ENCODE measurements at regions not wholly inside any gene's neighbourhood (a gene's known extent, or its start where the extent isn't known, plus 50 kb on each side); places are given as distances from the start of the nearest gene placed in this dataset.

GRCh38 chr7:46494441-46494840 is 573.4 kb upstream of the IGFBP3 start:
- no peak for DNase-seq (ENCODE audit: low read depth)

GRCh38 chr7:46494028-46494427 is 573.0 kb upstream of the IGFBP3 start:
- peak; percentile 90 for DNase-seq (ENCODE audit: low read depth)

DNA sequence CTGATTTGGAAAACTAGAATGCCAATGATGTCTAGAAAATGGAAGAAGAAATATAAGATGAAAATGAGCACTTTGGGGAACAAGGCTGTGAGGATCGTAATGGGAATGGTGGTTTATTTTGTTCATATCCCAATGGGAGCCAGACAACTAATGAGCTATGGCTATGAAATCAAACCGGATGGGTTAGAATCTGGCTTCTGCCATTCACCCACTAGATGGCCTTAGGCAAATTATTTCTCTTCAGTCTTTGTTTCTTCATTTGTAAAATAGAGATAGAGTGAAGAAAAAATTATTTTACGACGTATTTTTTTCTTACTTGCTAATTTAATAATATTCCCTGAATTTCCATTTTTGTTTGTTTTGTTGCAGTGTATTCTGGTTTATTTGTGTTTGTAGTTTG is 572.1 kb upstream of the IGFBP3 start:
- DNase-seq (ENCODE audit: low read depth) = no peak

- DNase-seq (ENCODE audit: low read depth) = peak; percentile 14
Observed at GRCh38 chr7:46492466-46492865, 571.4 kb upstream of the IGFBP3 start.

- peak; percentile 77 for DNase-seq (ENCODE audit: low read depth)
Observed at GRCh38 chr7:46490406-46490805, 569.3 kb upstream of the IGFBP3 start.

GRCh38 chr7:46489106-46489505 is 568.0 kb upstream of the IGFBP3 start:
- DNase-seq (ENCODE audit: low read depth) = no peak

DNA sequence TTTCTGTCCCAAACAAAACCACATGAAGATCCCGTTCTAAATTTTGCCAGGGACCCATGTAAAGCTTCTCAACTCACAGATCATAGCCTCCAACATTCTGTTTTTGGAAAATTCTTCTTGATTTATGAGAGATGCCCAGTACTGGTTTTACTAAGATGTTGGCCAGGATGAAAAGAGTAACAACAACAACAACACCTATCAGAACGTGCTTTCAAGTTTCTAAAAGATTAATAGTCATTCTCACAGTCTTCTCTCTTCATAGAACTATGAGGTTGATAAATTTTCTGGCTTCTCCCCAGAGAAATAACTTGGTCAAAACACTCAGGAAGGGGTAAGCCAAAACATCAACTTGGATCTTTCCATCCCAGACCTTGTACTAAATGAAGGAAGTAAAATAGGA is 567.5 kb upstream of the IGFBP3 start:
- DNase-seq (ENCODE audit: low read depth) = no peak

DNA sequence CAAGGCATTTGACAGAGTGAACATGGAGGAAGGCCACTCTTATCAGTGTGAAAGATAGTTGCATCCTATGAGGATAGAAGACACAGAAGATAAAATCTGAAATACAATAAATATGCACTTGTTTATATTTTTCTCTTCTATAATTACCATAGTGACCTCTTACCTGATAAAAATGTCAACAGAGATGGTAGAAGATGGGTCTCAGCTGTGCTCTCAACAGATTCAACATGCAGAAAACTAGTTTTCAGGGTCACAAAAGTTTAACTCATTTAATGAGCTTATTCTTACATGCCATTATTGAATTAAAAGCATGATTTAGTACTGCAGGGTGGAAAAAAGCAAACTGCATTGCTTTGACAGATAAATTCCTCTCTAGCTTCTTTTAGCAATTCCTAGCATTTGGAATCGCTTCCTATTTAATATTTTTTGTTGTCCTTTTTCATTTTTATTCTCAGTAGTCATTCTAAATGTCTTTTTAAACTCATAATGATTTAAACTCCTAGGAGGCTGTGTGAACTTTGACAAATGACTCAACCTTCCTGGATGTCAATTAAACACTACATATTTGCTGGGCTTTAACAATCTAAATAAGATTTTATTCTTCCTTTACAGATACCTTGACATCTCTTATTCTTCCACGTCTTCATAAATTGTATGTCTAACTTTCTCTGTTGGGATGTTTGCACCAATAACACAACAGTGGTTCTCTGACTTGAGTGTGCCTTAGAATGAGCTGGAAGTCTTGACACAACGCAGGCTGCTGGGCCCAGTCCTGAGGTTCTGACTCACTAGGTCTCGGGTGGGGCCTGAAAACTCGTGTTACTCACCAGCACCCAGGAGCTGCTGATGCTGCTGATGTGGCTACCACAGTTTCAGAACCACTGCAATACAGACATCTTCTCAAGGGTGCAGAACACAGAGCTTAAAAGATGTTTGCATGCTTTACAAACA is 565.5 kb upstream of the IGFBP3 start:
- peak; percentile 90 for DNase-seq (ENCODE audit: low read depth)

DNA sequence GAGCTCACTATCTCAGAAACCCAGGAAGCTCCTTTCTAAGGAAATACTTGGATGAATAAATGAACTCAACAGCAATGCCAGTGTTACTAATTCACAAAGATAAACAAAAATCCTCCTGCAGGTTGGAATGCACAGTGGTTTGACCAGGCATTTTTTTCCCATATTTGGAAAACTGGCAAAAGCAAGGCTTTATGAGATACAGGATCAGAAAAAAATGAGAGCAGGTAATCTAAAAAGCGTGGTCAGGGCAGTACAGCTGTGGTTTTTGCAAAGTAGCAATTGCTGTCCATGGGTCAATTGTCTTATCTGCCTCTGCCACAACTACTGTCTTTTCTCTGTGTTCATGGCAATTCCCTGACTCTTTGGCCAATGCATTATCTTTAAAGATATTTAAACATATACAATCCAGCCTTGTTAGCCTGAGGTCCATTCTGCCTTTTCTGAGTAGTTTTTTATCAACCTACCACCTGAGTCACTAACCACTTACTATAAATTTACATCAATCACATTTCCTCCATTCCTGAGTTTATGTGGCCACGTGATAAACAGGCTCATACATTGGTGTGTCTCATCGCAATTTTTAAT is 564.5 kb upstream of the IGFBP3 start:
- peak; percentile 94 for DNase-seq (ENCODE audit: low read depth)

DNA sequence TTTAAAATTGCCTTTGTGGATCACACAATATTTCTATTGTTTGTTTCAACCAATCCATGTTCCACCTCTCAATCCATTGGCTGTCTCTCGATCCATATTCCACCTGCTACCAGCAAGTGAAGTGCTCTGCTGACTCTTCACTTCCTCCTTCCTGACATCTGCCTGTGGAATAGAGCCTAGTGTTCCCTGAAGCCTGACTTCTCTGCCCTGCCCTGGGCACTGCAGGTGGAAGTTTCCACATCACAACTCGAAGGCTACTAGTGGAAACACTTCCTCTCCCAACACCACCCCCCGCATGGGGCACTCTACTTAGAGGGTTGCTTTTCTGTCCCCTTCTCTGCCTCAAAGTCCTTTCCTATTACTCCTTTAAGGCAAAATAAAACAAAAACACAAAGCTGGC is 563.8 kb upstream of the IGFBP3 start:
- peak; percentile 41 for DNase-seq (ENCODE audit: low read depth)

GRCh38 chr7:46480619-46481018 is 559.5 kb upstream of the IGFBP3 start:
- DNase-seq (ENCODE audit: low read depth) = no peak

GRCh38 chr7:46479680-46480079 is 558.6 kb upstream of the IGFBP3 start:
- no peak for DNase-seq (ENCODE audit: low read depth)

DNA sequence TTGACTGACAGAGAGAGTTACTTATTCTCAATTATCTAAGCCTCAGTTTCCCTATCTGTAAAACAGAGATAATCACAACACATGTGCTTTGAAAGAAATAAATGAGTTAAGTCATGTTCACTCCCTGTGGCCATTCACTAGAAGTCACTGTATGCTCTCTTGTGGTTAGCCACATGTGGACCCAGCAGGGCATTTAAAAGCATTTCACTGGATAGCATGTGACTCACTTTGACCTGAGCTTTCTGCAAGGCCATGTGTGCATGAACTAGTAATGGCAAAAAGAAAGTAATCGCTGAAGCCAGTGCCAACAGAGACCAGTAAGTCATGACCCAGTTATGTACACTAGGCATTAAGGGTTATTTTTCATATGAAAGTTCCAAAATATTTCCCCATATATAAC is 557.0 kb upstream of the IGFBP3 start:
- peak; percentile 97 for DNase-seq (ENCODE audit: low read depth)

DNA sequence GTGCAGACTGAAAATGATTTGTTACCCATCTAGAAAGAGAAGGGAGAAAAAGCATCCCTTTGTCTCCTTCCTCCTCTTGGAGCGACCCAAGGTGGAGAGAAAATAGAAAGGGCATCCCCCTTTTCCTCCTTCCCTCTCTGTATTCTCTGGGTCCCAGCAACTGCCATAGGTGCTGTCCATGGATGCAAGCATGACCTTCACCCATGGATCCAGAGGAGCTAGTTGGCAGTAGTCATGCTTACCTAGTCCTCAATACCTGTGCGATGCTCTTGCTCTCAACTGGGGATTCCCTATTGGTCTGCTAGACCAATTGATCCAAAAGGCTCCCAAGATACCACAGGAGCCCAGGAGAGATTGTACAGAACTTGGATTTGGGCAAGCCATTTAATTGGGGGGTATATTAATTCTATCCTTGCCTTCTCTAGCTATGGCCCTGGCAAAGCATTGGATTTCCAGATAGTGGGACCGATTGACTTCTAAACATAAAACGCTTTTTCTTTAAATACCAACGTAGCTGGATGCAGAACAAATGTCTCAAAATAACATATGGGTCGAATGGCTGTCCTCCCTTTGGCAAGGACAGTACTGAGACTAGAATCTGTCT is 547.8 kb upstream of the IGFBP3 start:
- no peak for DNase-seq (ENCODE audit: low read depth)

- no peak for DNase-seq (ENCODE audit: low read depth)
Observed at GRCh38 chr7:46463170-46463569, 542.1 kb upstream of the IGFBP3 start.

- DNase-seq (ENCODE audit: low read depth) = no peak
Observed at GRCh38 chr7:46461334-46461777, 540.3 kb upstream of the IGFBP3 start.

GRCh38 chr7:46459942-46460341 is 538.9 kb upstream of the IGFBP3 start:
- DNase-seq (ENCODE audit: low read depth) = no peak

DNA sequence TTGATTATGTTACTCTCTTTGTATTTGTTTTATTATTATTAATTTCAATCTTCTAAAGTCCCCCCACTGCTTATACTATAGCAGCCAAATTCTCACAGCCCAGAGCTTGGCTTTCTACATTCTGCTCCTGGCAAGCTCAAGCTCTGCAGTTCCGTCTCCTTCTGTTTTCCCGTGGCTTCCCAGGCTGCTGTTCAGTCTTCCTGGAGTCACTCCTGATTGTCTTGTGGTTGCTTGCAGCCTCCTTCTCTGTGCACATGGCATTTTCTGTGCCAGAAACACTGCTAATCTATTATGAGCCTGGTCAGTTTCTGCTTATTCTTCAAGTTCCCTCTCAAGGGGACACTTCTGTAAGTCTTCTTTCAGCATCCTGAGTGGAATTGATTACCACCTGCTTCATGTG is 533.7 kb upstream of the IGFBP3 start:
- DNase-seq (ENCODE audit: low read depth) = no peak

- DNase-seq (ENCODE audit: low read depth) = no peak
Observed at GRCh38 chr7:46452561-46453135, 531.6 kb upstream of the IGFBP3 start.

GRCh38 chr7:46451846-46452245 is 530.8 kb upstream of the IGFBP3 start:
- DNase-seq (ENCODE audit: low read depth) = no peak

- DNase-seq (ENCODE audit: low read depth) = no peak
Observed at GRCh38 chr7:46450886-46451285, 529.8 kb upstream of the IGFBP3 start.

- no peak for DNase-seq (ENCODE audit: low read depth)
Observed at GRCh38 chr7:46450425-46450824, 529.4 kb upstream of the IGFBP3 start.
